Mammary epithelial cell (primary cell): ENCODE measurements at regions not wholly inside any gene's neighbourhood (a gene's known extent, or its start where the extent isn't known, plus 50 kb on each side); places are given as distances from the start of the nearest gene placed in this dataset.

ENCODE experiments used
- CTCF ChIP-seq, 2 donors: IDR thresholded peaks in 1 of 2; conservative IDR thresholded peaks in 1 of 2; 2 replicates each; pipeline ENCODE4 v1.5.1; 2011 to 2012; ENCODE audit warnings: inconsistent platforms in 2 of 2, low read length in 2 of 2, mild to moderate bottlenecking in 2 of 2, control low read depth in 1 of 2, low read depth in 1 of 2; ENCODE audit not compliant: insufficient read depth in 1 of 2; ENCODE audit errors: extremely low read depth in 1 of 2
- EZH2 ChIP-seq: IDR thresholded peaks from 2 replicates; pipeline ENCODE4 v1.6.1; 2012; ENCODE audit warnings: low read length, inconsistent platforms, borderline replicate concordance

GRCh38 chr13:111485491-111486250 lies 165.2 kb downstream of the TEX29 start:
- TF ChIP-seq CTCF (conservative IDR thresholded peaks at IDR 0.05 in 1 of 2, IDR thresholded peaks at IDR 0.05 in 1 of 2; ENCODE audit: extremely low read depth in 1 of 2, insufficient read depth in 1 of 2, low read depth in 1 of 2, low read length in 2 of 2) = no peak
- TF ChIP-seq EZH2 = no peak
